ENCODE measurements at regions not wholly inside any gene's neighbourhood (a gene's known extent, or its start where the extent isn't known, plus 50 kb on each side); places are given as distances from the start of the nearest gene placed in this dataset.

- no peak for TF ChIP-seq CTCF (IDR thresholded peaks at IDR 0.05)
- no peak for TF ChIP-seq POLR2A (IDR thresholded peaks at IDR 0.05)
Measured at GRCh38 chr2:67656875-67657274, 259.7 kb downstream of the ETAA1 start.
